T1000 (cell line): ENCODE measurements at regions not wholly inside any gene's neighbourhood (a gene's known extent, or its start where the extent isn't known, plus 50 kb on each side); places are given as distances from the start of the nearest gene placed in this dataset.
"Not testable (repeated sequence)": the region's sequence is repeated elsewhere in the genome, so short reads cannot be mapped to it uniquely, and the experiment has no call there.

Experiments used
- DNase-seq: peaks from one replicate; lab custom pipeline; 2025; ENCODE audit warnings: mixed read lengths; lab: John Stamatoyannopoulos, UW

- not testable (repeated sequence) for DNase-seq
Measured at GRCh38 chr13:46466074-46466473, 79.0 kb upstream of the RUBCNL start.

GRCh38 chr13:46463719-46464118 is 76.7 kb upstream of the RUBCNL start:
- DNase-seq, result no peak

GRCh38 chr13:46460223-46460622 is 73.2 kb upstream of the RUBCNL start:
- not testable (repeated sequence) for DNase-seq

- DNase-seq, result not testable (repeated sequence)
Measured at GRCh38 chr13:46457255-46457654, 70.2 kb upstream of the RUBCNL start.

- not testable (repeated sequence) for DNase-seq
Measured at GRCh38 chr13:46455924-46456323, 68.9 kb upstream of the RUBCNL start.

GRCh38 chr13:46451145-46451544 is 64.1 kb upstream of the RUBCNL start:
- not testable (repeated sequence) for DNase-seq

- not testable (repeated sequence) for DNase-seq
Measured at GRCh38 chr13:46449949-46450348, 62.9 kb upstream of the RUBCNL start.

- DNase-seq, result not testable (repeated sequence)
Measured at GRCh38 chr13:46448148-46448547, 61.1 kb upstream of the RUBCNL start.

- not testable (repeated sequence) for DNase-seq
Measured at GRCh38 chr13:46437808-46438404, 50.9 kb upstream of the RUBCNL start.
